ENCODE measurements at regions not wholly inside any gene's neighbourhood (a gene's known extent, or its start where the extent isn't known, plus 50 kb on each side); places are given as distances from the start of the nearest gene placed in this dataset.
"Not testable (repeated sequence)": the region's sequence is repeated elsewhere in the genome, so short reads cannot be mapped to it uniquely, and the experiment has no call there.

- ChIA-PET CTCF (no interaction called here), POLR2A (no interaction called here)
- Histone ChIP-seq H3K4me1 (ENCODE audit: control insufficient read depth in 1 of 2, extremely low read depth in 1 of 2, insufficient read depth in 2 of 2, low read length in 2 of 2) (no peaks in the 10 kb centered on the region), H3K9me3 (no peaks in the 10 kb centered on the region), H3K36me3 (ENCODE audit: control insufficient read depth in 2 of 2, extremely low read depth in 1 of 2, insufficient read depth in 1 of 2, low read length in 1 of 2) (no peaks in the 10 kb centered on the region), H3K27ac (ENCODE audit: low read length) (no peak overlapping the region), H3K27me3 (replicated peaks in 1 of 2; ENCODE audit: control insufficient read depth in 2 of 2, extremely low read depth in 1 of 2, insufficient read depth in 2 of 2, low read length in 1 of 2) (no peaks in the 10 kb centered on the region), H3K4me3 (ENCODE audit: control insufficient read depth in 1 of 2, extremely low read depth in 1 of 2, low read length in 1 of 2) (no peak overlapping the region)
- no peaks in the 10 kb centered on the region for H3K4me1 Mint-ChIP-seq
- H3K36me3 Mint-ChIP-seq = no peaks in the 10 kb centered on the region
- H3K4me3 Mint-ChIP-seq = no peak overlapping the region
- ATAC-seq (replicated peaks in 1 of 4) (no peak), DNase-seq (no peak)
- no peak overlapping the region for H3K27ac Mint-ChIP-seq
- H3K9me3 Mint-ChIP-seq = peaks cover 3 to 22% (median 5%) of the 10 kb centered on the region in 3 donors
- WGBS (ENCODE audit: insufficient coverage) = 80% methylated on average over 1 of the region's 2 CpGs
- H3K27me3 Mint-ChIP-seq = no peaks in the 10 kb centered on the region
These were observed 782.2 kb upstream of the NUDT12 start for GRCh38 chr5:104344809-104345208.

- H3K27ac Mint-ChIP-seq = no peak overlapping the region
- POLR2A ChIA-PET = no interaction called here
- no peaks in the 10 kb centered on the region for H3K36me3 ChIP-seq (ENCODE audit: control insufficient read depth in 2 of 2, extremely low read depth in 1 of 2, insufficient read depth in 1 of 2, low read length in 1 of 2)
- H3K36me3 Mint-ChIP-seq = no peaks in the 10 kb centered on the region
- no peak overlapping the region for H3K4me3 Mint-ChIP-seq
- DNase-seq (no peak), ATAC-seq (replicated peaks in 1 of 4) (no peak)
- H3K27me3 Mint-ChIP-seq = no peaks in the 10 kb centered on the region
- CTCF ChIA-PET = no interaction called here
- H3K27me3 ChIP-seq (replicated peaks in 1 of 2; ENCODE audit: control insufficient read depth in 2 of 2, extremely low read depth in 1 of 2, insufficient read depth in 2 of 2, low read length in 1 of 2) = no peaks in the 10 kb centered on the region
- H3K9me3 Mint-ChIP-seq = peaks cover 6 to 32% (median 30%) of the 10 kb centered on the region in 3 donors
- no peak overlapping the region for H3K4me3 ChIP-seq (ENCODE audit: control insufficient read depth in 1 of 2, extremely low read depth in 1 of 2, low read length in 1 of 2)
- H3K4me1 Mint-ChIP-seq = no peaks in the 10 kb centered on the region
- H3K27ac ChIP-seq (ENCODE audit: low read length) = no peak overlapping the region
- no peaks in the 10 kb centered on the region for H3K9me3 ChIP-seq
- H3K4me1 ChIP-seq (ENCODE audit: control insufficient read depth in 1 of 2, extremely low read depth in 1 of 2, insufficient read depth in 2 of 2, low read length in 2 of 2) = no peaks in the 10 kb centered on the region
- WGBS (ENCODE audit: insufficient coverage) = no CpG with 5 or more reads among the region's 1 CpG
These were observed 765.2 kb upstream of the NUDT12 start for GRCh38 chr5:104327801-104328200.

- no peaks in the 10 kb centered on the region for H3K4me1 ChIP-seq (ENCODE audit: control insufficient read depth in 1 of 2, extremely low read depth in 1 of 2, insufficient read depth in 2 of 2, low read length in 2 of 2)
- no peak for ATAC-seq (replicated peaks in 1 of 4)
- no peak for DNase-seq
- no peaks in the 10 kb centered on the region for H3K27me3 ChIP-seq (replicated peaks in 1 of 2; ENCODE audit: control insufficient read depth in 2 of 2, extremely low read depth in 1 of 2, insufficient read depth in 2 of 2, low read length in 1 of 2)
- ChIA-PET POLR2A (no interaction called here), CTCF (no interaction called here)
- Mint-ChIP-seq H3K27me3 (no peaks in the 10 kb centered on the region), H3K4me3 (no peak overlapping the region), H3K9me3 (peaks cover 6 to 31% (median 25%) of the 10 kb centered on the region in 3 donors), H3K36me3 (no peaks in the 10 kb centered on the region), H3K27ac (no peak overlapping the region), H3K4me1 (no peaks in the 10 kb centered on the region)
- no peaks in the 10 kb centered on the region for H3K9me3 ChIP-seq
- H3K4me3 ChIP-seq (ENCODE audit: control insufficient read depth in 1 of 2, extremely low read depth in 1 of 2, low read length in 1 of 2) = no peak overlapping the region
- H3K36me3 ChIP-seq (ENCODE audit: control insufficient read depth in 2 of 2, extremely low read depth in 1 of 2, insufficient read depth in 1 of 2, low read length in 1 of 2) = no peaks in the 10 kb centered on the region
- H3K27ac ChIP-seq (ENCODE audit: low read length) = no peak overlapping the region
These were observed 764.4 kb upstream of the NUDT12 start for GRCh38 chr5:104326966-104327365.

- no peaks in the 10 kb centered on the region for H3K27me3 ChIP-seq (replicated peaks in 1 of 2; ENCODE audit: control insufficient read depth in 2 of 2, extremely low read depth in 1 of 2, insufficient read depth in 2 of 2, low read length in 1 of 2)
- CTCF ChIA-PET = no interaction called here
These were observed 762.8 kb upstream of the NUDT12 start for GRCh38 chr5:104325356-104325755.

GRCh38 chr5:104316676-104317075 is 754.1 kb upstream of the NUDT12 start:
- H3K9me3 Mint-ChIP-seq; H3K27me3 ChIP-seq (replicated peaks in 1 of 2; ENCODE audit: control insufficient read depth in 2 of 2, extremely low read depth in 1 of 2, insufficient read depth in 2 of 2, low read length in 1 of 2); POLR2A ChIA-PET; CTCF ChIA-PET; H3K4me1 Mint-ChIP-seq; H3K27ac Mint-ChIP-seq; H3K4me3 Mint-ChIP-seq; H3K27ac ChIP-seq (ENCODE audit: low read length); DNase-seq; H3K36me3 ChIP-seq (ENCODE audit: control insufficient read depth in 2 of 2, extremely low read depth in 1 of 2, insufficient read depth in 1 of 2, low read length in 1 of 2); H3K36me3 Mint-ChIP-seq; H3K27me3 Mint-ChIP-seq; H3K4me3 ChIP-seq (ENCODE audit: control insufficient read depth in 1 of 2, extremely low read depth in 1 of 2, low read length in 1 of 2); ATAC-seq (replicated peaks in 1 of 4); H3K4me1 ChIP-seq (ENCODE audit: control insufficient read depth in 1 of 2, extremely low read depth in 1 of 2, insufficient read depth in 2 of 2, low read length in 2 of 2); H3K9me3 ChIP-seq: not testable (repeated sequence)

More at GRCh38 chr5:104325356-104325755, 762.8 kb upstream of the NUDT12 start:
- no peaks in the 10 kb centered on the region for H3K36me3 ChIP-seq (ENCODE audit: control insufficient read depth in 2 of 2, extremely low read depth in 1 of 2, insufficient read depth in 1 of 2, low read length in 1 of 2)
- no peaks in the 10 kb centered on the region for H3K27me3 Mint-ChIP-seq
- no CpG with 5 or more reads among the region's 2 CpGs for WGBS (ENCODE audit: insufficient coverage)
- no peaks in the 10 kb centered on the region for H3K36me3 Mint-ChIP-seq
- ATAC-seq (replicated peaks in 1 of 4) (no peak), DNase-seq (no peak)
- no peak overlapping the region for H3K27ac ChIP-seq (ENCODE audit: low read length)
- H3K9me3 Mint-ChIP-seq = peaks cover 4 to 21% (median 15%) of the 10 kb centered on the region in 3 donors
- H3K4me3 ChIP-seq (ENCODE audit: control insufficient read depth in 1 of 2, extremely low read depth in 1 of 2, low read length in 1 of 2) = no peak overlapping the region
- POLR2A ChIA-PET = no interaction called here
- no peaks in the 10 kb centered on the region for H3K4me1 ChIP-seq (ENCODE audit: control insufficient read depth in 1 of 2, extremely low read depth in 1 of 2, insufficient read depth in 2 of 2, low read length in 2 of 2)
- H3K4me3 Mint-ChIP-seq = no peak overlapping the region
- H3K27ac Mint-ChIP-seq = no peak overlapping the region
- H3K9me3 ChIP-seq = no peaks in the 10 kb centered on the region
- no peaks in the 10 kb centered on the region for H3K4me1 Mint-ChIP-seq

GRCh38 chr5:104312481-104312880 is 749.9 kb upstream of the NUDT12 start:
- WGBS (ENCODE audit: insufficient coverage) = no CpG with 5 or more reads among the region's 1 CpG
- no peak overlapping the region for H3K27ac ChIP-seq (ENCODE audit: low read length)
- Mint-ChIP-seq H3K4me3 (no peak overlapping the region), H3K27ac (no peak overlapping the region), H3K36me3 (no peaks in the 10 kb centered on the region), H3K4me1 (no peaks in the 10 kb centered on the region), H3K27me3 (no peaks in the 10 kb centered on the region), H3K9me3 (peaks cover 0 to 9% (median 5%) of the 10 kb centered on the region in 3 donors)
- no peaks in the 10 kb centered on the region for H3K27me3 ChIP-seq (replicated peaks in 1 of 2; ENCODE audit: control insufficient read depth in 2 of 2, extremely low read depth in 1 of 2, insufficient read depth in 2 of 2, low read length in 1 of 2)
- ATAC-seq (replicated peaks in 1 of 4) (no peak), DNase-seq (no peak)
- H3K4me3 ChIP-seq (ENCODE audit: control insufficient read depth in 1 of 2, extremely low read depth in 1 of 2, low read length in 1 of 2) = no peak overlapping the region
- no peaks in the 10 kb centered on the region for H3K36me3 ChIP-seq (ENCODE audit: control insufficient read depth in 2 of 2, extremely low read depth in 1 of 2, insufficient read depth in 1 of 2, low read length in 1 of 2)
- H3K9me3 ChIP-seq = no peaks in the 10 kb centered on the region
- no peaks in the 10 kb centered on the region for H3K4me1 ChIP-seq (ENCODE audit: control insufficient read depth in 1 of 2, extremely low read depth in 1 of 2, insufficient read depth in 2 of 2, low read length in 2 of 2)
- ChIA-PET CTCF (no interaction called here), POLR2A (no interaction called here)

GRCh38 chr5:104305602-104306001 is 743.0 kb upstream of the NUDT12 start:
- DNase-seq (no peak), ATAC-seq (replicated peaks in 1 of 4) (no peak)
- no peaks in the 10 kb centered on the region for H3K36me3 ChIP-seq (ENCODE audit: control insufficient read depth in 2 of 2, extremely low read depth in 1 of 2, insufficient read depth in 1 of 2, low read length in 1 of 2)
- no CpG with 5 or more reads among the region's 1 CpG for WGBS (ENCODE audit: insufficient coverage)
- H3K4me1 Mint-ChIP-seq = no peaks in the 10 kb centered on the region
- peaks cover 0 to 7% (median 3%) of the 10 kb centered on the region in 3 donors for H3K9me3 Mint-ChIP-seq
- no peaks in the 10 kb centered on the region for H3K27me3 ChIP-seq (replicated peaks in 1 of 2; ENCODE audit: control insufficient read depth in 2 of 2, extremely low read depth in 1 of 2, insufficient read depth in 2 of 2, low read length in 1 of 2)
- H3K4me3 ChIP-seq (ENCODE audit: control insufficient read depth in 1 of 2, extremely low read depth in 1 of 2, low read length in 1 of 2) = no peak overlapping the region
- H3K27ac Mint-ChIP-seq = no peak overlapping the region
- no peaks in the 10 kb centered on the region for H3K4me1 ChIP-seq (ENCODE audit: control insufficient read depth in 1 of 2, extremely low read depth in 1 of 2, insufficient read depth in 2 of 2, low read length in 2 of 2)
- no peaks in the 10 kb centered on the region for H3K27me3 Mint-ChIP-seq
- H3K9me3 ChIP-seq = no peaks in the 10 kb centered on the region
- H3K4me3 Mint-ChIP-seq = no peak overlapping the region
- H3K27ac ChIP-seq (ENCODE audit: low read length) = no peak overlapping the region
- ChIA-PET POLR2A (no interaction called here), CTCF (no interaction called here)
- no peaks in the 10 kb centered on the region for H3K36me3 Mint-ChIP-seq

Data from T-cell (primary cell).